ENCODE measurements at regions not wholly inside any gene's neighbourhood (a gene's known extent, or its start where the extent isn't known, plus 50 kb on each side); places are given as distances from the start of the nearest gene placed in this dataset.

- no peak for TF ChIP-seq CTCF (IDR thresholded peaks at IDR 0.05)
Observed at GRCh38 chr11:97638641-97639224, 1248.9 kb downstream of the JRKL start.

- no peak for TF ChIP-seq CTCF (IDR thresholded peaks at IDR 0.05)
Observed at GRCh38 chr11:97641988-97642387, 1252.2 kb downstream of the JRKL start.

GRCh38 chr11:97645736-97646135 lies 1255.9 kb downstream of the JRKL start:
- no peak for TF ChIP-seq CTCF (IDR thresholded peaks at IDR 0.05)

GRCh38 chr11:97656356-97656755 lies 1266.5 kb downstream of the JRKL start:
- no peak for TF ChIP-seq CTCF (IDR thresholded peaks at IDR 0.05)

- TF ChIP-seq CTCF (IDR thresholded peaks at IDR 0.05), result no peak
Observed at GRCh38 chr11:97657852-97658251, 1268.0 kb downstream of the JRKL start.

- TF ChIP-seq CTCF (IDR thresholded peaks at IDR 0.05), result no peak
Observed at GRCh38 chr11:97667057-97667456, 1277.2 kb downstream of the JRKL start.

- no peak for TF ChIP-seq CTCF (IDR thresholded peaks at IDR 0.05)
Observed at GRCh38 chr11:97683733-97684132, 1293.9 kb downstream of the JRKL start.
